ENCODE measurements at regions not wholly inside any gene's neighbourhood (a gene's known extent, or its start where the extent isn't known, plus 50 kb on each side); places are given as distances from the start of the nearest gene placed in this dataset.
"Not testable (repeated sequence)": the region's sequence is repeated elsewhere in the genome, so short reads cannot be mapped to it uniquely, and the experiment has no call there.

DNA sequence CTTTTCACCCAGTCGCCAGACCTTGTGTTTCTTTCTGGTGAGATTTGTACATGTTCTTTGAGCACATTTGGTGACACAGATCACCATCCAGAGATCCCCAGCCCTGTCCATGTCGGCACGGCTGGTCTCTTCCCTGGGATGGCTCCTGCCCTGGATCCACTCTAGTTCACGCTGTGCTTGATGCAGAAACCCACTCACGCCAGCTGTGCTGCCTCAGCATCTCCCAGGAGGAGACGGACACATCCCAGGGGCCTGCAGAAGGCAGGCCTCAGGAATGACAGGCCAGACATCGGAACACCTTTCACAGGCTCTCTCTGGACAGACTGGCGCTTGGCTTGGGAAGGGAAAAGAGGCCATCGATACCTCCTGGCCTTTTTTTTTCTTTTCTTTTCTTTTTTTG lies 203.6 kb downstream of the ACKR3 start:
- no peak for DNase-seq (ENCODE audit: low read depth)

DNA sequence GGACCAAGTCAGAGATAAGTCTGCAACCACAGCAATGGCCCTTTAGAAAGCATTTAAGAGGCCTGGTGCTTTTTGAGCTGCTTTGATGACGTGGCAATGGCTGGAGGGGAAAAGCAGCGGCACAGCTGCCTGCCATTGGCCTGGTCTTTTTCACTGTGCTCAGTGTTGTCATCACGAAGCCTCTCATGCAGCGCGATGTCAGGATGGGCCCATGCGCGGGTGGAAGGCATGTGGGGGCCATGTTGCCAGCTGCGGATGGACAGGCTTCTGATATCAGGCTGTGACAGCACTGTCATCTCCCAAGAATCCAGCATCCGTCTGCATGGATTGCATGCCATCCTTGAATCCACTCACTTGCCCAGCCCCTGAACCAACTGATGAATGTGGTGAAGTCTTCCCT lies 204.5 kb downstream of the ACKR3 start:
- DNase-seq (ENCODE audit: low read depth): peak; percentile 14

DNA sequence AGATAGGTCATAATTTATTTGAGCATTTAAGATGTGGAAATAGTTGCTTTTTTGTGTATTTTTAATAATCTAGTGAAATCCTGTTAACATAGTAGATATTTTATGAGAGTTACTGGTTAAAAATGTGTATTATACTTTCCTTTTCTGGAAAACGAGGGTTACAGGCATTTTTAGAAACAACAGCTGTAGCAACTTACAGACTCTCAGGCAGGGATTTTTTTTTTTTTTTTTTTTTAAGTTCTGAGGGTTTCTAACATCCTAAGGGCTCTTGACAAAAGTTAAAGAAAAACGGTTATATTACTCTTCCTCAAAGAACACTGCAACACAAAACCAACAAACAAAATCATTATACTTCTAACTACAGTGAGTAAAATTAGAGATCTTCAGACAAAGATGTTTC lies 205.9 kb downstream of the ACKR3 start:
- no peak for DNase-seq (ENCODE audit: low read depth)

DNA sequence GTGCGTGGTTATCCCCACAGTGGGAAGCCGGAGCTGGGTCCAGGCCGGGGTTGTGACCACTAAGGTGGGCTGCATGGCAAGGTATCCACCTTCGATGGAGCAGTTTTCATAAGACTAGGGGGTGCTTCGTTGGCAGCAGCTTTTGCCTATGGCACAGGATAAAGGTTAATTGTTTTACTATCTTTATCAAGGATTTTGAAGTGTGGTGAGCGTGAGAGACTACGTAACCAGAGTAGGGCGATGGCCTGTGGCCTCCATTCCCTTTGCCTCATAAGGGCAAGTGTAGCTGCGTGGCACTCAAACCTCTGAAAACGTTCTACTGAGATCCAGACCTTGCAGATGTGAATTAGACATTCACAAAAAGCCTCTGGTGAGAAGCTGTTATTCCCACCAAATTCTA lies 206.6 kb downstream of the ACKR3 start:
- no peak for DNase-seq (ENCODE audit: low read depth)

GRCh38 chr2:236776695-236777251 lies 207.1 kb downstream of the ACKR3 start:
- peak; percentile 72 for DNase-seq (ENCODE audit: low read depth)

- no peak for DNase-seq (ENCODE audit: low read depth)
Observed at GRCh38 chr2:236777408-236777807, 207.8 kb downstream of the ACKR3 start.

- no peak for DNase-seq (ENCODE audit: low read depth)
Observed at GRCh38 chr2:236781933-236782816, 212.6 kb downstream of the ACKR3 start.

GRCh38 chr2:236782938-236783337 lies 213.3 kb downstream of the ACKR3 start:
- DNase-seq (ENCODE audit: low read depth): no peak

DNA sequence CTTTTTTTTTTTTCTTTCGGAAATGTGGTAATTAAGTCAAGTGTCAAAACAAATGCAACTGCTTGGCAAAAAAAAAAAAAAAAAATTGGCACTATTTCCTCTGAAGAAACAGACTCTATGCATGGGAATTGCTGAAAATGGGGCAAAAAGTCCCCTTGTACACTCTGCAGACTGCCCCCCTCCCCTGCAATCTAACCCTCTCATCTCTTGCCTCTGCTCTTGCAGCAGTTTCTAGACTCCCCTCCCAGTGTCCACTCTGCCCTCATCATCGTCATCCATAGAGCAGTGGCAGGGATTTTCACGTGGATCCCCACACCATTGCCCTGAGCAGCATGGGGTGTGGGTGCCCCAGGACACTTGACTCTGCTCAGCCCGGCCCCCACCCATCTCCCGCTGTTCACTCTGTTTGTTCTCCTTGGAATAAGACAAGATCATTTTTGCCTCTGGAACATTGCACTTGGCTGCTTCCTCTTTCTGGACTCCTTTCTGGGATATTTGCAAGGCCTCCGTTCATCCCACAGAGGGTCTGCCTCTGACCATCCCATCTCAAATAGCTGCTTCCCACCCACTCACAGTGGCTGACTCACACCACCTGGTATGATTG lies 213.9 kb downstream of the ACKR3 start:
- DNase-seq (ENCODE audit: low read depth): no peak

DNA sequence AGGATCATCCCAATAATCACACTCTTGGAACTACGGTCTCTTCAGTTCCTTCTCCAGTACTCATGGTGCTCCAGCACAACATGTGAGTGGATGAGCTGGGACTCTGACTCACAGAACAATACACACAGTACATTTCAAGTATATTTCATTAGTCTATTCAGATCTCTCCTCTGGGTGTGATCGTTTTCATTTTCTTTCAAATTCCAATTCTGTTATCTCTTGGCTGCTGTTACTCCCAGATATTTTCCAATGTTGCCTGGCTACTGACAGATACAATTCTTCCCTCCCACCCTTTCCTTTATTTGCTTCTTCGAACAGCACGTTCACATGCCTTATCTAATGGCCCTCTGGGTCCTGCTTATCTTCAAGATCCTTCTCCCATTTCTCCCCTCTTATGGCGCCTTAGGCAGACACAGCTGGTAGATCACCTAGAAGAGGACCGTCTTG lies 216.0 kb downstream of the ACKR3 start:
- no peak for DNase-seq (ENCODE audit: low read depth)

- no peak for DNase-seq (ENCODE audit: low read depth)
Observed at GRCh38 chr2:236786751-236787150, 217.1 kb downstream of the ACKR3 start.

GRCh38 chr2:236787376-236787775 lies 217.8 kb downstream of the ACKR3 start:
- not testable (repeated sequence) for DNase-seq (ENCODE audit: low read depth)

- DNase-seq (ENCODE audit: low read depth): no peak
Observed at GRCh38 chr2:236787885-236788284, 218.3 kb downstream of the ACKR3 start.

DNA sequence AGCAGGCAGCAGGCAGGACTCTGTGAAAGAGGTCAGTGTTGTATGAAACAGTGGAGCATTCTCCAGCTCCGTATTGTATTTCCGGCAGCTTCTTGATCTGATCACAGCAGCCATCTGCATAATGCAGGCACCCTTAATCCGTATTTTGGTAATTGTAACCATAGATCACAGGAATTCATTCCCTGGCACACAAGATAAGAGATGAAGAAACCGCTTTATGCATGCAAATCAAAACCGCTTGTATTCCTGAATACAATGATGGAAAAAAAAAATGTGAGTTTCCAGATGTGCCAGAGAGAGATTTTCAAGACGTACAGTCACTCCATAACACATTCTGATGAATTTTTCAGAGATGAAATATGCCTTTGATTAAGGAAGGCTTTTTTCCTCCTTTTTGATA lies 221.3 kb downstream of the ACKR3 start:
- DNase-seq (ENCODE audit: low read depth): no peak

DNA sequence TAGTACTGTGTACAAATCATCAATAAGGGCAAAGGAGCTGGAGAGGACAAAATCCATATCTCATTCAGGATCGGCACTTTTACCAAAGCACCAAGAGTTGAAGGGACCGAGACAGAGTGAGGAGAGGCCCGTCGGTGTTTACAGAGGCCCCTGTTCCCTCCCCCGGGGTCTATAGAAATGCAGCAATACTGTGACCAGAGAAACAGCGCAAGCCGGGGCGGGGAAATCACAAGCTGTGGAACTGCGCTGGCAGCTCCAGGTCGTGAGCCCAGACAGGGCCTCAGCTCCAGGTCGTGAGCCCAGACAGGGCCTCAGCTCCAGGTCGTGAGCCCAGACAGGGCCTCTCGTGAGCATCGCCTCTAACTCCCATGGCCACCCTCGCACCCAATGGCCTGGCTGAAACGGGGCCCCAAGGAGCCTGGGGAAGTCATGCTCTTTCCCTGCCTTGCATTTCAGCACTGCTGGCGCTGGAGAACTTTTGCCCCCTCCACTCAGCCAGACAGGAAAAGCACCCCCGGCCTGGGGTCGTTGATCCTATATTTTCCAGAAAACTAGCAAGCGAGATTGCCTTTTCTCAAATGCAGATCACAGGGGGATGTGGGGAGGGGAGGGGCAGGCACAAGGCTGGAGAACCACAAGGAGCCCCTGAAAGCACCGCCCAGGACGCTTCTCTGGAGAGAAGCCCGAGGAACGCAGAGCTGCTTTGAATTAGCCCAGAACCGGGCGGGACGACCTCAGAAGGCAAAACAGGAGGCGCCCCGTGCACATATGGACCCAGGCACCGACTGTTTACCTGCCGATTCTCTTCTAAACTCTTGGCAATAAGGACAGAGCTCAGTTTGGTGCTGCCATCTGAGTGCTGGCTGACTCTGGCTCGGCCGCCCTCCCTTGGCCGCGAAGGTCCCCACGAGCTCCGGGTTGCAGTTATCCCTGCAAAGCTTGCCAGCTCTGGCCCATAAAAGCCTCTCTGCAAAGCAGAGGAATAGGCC lies 223.7 kb downstream of the ACKR3 start:
- no peak for DNase-seq (ENCODE audit: low read depth)

DNA sequence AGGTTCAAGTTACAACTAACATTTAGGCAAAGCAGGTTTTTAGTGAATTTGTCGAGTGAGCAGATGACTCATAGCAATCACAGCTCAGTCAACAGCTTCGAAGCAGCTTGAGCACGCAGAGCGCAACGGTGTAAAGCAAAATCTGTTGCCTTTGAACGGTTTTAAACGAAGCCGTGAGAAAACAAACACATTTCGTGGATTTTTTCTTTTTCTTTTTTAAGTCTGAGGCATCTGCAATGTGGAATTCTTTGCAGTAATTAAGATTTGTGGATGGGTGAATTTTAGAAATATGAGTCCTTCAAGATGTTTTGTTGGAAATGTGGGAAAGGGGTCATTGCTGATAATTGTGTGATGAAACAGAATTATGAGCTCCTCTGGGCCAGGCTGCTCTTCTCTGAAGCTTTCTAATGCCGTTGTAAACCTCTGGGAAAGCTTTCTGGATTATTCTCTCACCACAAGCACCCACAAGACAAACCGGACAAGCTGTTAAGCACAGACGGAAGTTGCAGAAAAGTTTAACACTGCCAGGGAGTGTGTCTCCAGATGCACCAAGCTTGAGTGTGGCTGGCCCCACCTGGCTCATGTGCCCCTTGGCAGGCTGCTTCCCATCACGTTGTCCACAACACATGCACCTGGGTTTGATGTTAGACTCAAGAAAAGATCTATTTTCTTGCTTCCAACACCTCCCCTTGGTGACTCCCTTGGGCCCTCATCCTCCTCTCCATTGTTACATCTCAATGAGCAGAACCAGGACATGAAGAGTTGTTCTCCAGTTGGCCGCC lies 224.7 kb downstream of the ACKR3 start:
- DNase-seq (ENCODE audit: low read depth): no peak

DNA sequence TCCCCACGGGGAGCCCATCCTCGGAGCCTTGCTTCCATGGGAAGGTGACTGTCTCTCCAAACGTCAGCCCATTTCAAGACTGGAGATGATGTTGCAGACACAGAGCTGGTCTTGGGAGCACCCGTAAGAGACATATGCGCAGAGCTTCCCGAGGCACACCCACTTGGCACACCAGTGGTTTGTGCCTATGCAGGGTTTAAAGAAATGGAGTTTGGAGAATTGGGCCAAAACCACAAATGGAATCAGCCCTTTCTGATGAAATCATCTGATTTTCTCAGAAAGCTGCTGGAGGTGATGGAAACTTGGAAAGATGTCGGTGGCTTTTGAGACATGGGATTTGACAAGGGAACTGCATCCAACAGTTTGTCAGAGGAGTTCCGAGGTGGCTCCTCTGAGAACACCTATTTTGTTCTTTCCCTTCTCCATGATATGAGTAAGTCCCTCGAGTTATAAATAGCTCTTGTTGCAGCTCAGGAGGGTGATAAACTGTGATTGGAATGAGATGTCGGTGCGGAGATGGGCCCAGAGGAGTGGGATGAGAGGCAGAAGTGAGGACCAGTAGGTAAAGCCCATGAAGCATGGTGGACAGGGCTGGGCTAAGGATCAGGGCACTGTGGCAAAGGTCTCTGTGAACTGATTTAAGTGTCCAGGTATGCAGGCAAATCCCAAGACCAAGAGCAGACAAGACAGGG lies 225.7 kb downstream of the ACKR3 start:
- DNase-seq (ENCODE audit: low read depth): no peak

DNA sequence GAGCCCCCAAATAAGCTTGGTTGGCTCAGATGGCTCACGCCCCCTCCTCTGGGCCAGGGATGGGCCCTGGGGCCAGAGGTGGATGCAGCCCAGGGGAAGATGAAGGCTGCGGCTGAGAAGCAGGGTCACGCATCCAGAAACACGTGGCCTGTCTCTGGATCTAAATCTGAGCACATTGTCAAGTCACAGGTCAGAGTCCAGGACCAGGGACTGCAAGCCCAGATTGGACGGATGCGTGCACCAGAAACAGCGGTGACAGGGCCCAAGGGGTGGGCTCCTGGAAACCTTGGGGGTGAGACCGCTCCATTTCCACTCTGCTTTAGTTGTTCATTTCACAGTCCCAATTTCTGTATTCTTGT lies 226.2 kb downstream of the ACKR3 start:
- DNase-seq (ENCODE audit: low read depth): no peak

- no peak for DNase-seq (ENCODE audit: low read depth)
Observed at GRCh38 chr2:236796236-236796635, 226.6 kb downstream of the ACKR3 start.

DNA sequence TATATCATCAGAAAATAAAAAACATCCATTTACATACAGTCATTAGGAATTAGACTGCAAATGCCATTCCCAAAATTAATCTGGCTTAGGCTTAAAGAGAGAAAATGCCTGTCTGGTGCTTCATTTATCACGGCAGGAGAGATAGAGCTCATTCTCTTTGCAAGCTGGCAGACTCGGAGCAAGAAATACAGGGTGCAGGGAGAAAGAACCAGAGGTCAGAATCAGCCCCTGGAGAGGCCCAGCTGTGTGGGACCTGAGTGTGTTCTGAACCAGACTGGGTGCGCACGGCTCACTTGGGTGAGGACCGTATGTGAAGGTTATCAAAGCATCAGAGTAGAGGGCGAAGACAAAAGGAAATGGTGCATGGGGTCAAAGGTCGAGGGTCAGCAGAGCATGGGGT lies 227.8 kb downstream of the ACKR3 start:
- no peak for DNase-seq (ENCODE audit: low read depth)

DNA sequence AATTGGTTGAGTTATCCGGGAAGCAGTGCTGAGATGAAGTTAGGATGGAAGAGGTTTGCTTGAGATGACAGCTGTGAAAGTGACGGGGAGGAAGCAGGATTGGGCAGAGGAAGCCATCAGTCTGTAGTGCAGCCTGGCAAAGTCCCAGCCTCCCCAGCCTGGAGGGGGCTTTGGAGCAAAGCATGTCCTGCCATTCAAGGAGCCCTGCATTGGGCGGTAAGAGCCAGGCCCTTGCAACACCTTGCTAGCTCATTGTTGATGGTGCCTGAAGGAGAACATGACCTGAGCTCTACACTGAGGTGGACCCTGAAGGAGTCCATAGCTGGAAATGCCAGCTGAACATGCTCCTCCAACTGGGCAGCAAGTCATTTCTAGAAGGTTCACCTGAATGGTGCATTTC lies 228.9 kb downstream of the ACKR3 start:
- DNase-seq (ENCODE audit: low read depth): no peak

All from EH (cell line).